HG03066 (cell line): ENCODE measurements at regions not wholly inside any gene's neighbourhood (a gene's known extent, or its start where the extent isn't known, plus 50 kb on each side); places are given as distances from the start of the nearest gene placed in this dataset.

Experiments
- ATAC-seq: cut with Tn5 transposase; IDR thresholded peaks from one replicate; pipeline ENCODE4 v1.9.1; 2021; ENCODE audit warnings: low read depth; ENCODE audit not compliant: unreplicated experiment

DNA sequence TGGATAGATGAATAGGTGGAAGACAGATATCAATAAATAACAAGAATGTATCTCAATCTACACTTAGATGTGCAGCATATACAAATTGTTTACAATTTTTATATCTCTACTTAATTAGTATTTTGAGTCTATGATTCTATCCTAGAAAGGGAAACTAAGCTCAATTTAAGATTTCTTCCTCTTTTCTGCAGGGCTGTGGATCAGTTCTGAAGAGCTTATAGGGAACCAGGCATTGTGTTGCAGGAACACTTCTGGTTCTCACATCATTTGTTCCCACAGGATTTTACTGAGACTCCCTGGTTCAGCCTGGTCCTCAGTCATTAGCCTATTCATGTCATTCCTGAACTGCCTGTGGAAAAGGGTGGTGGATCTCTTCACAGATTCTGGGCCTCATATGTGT lies 105.8 kb downstream of the TNFSF18 start:
- ATAC-seq = no peak

DNA sequence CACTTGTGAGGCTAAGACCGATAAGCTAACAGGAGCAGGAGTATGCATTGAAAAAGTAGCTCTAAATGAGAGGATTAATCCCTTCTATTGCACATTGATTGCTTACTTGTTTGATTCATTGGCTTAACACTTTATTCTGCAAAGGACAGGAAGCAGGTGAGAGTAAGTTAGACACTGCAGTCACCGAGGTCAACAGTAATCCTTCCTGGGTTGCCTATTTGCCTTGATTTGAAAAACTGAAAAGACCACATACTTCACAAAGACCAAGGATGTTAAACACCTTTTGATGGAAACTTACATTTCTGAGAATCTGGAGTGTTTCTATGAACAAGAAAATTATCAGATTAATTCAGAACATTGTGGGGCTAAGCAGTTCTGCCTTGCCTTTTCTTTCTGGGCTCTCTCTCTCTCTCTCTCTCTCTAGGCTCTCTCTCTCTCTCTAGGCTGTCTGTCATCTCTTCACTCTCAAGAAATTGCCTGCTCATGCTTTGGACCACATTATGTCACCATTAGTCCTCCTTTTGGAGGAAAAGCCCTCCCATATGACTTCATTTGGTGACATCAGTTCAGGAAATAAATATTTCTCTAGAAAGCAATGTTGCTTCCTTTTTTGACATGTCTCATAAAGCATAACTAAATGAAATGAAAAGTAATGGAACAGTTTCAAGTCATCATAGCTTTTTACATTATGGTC lies 103.8 kb downstream of the TNFSF18 start:
- no peak for ATAC-seq

DNA sequence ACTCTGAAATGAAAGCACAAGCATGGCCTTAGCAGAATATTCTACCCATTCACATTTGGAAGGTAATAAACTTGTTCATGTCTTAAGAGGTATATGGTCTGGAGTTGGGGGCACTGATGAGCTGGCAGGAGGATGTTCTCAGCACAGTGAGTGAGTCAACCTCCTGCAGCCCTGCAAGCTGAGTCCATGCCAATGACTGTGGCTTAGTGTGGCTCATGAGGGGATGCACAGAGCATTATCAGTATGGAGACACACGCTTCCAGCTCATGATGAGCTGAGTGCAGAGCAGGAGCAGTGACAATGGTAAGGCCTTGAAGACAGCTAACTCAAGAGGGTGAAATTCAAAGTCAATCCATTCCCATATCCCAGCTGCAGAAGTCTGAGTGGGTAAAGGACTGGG lies 102.3 kb downstream of the TNFSF18 start:
- no peak for ATAC-seq

DNA sequence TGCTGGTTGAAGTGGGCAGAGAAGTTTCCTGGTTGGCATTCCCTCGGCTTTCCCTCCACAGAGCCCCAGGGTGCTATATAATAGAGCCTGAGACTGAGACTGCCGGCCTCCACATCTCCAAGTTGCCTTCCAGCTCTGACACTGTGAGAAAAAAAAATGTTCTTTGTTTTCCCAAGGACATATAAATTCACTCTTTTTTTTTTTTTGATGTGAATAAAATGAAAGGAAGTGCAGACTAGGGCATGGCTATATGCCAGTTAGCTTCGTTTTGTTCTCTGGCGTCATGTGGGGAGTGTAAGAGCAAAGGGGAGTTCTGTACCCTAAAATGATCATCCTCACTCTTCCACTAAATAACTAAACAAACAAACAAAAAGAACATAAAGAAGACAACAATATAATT lies 101.6 kb downstream of the TNFSF18 start:
- ATAC-seq = no peak

DNA sequence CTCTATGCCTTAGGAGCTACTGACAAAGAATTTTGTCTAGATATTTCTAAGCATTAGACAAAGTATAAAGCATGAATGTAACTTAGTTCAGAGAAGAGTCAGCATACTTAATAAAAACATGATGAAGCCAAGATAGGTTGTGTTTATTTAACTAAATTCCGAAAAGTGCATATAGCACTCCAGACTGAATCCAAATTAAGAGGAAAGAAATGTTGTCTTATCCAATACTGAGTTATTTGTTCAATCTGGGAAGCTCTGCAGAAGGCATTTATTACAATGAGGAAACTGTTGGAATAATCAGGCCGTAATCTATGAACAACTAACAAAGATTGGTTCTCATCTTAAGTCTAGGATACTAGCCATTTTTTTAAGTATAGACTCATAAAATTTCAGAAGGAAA lies 100.2 kb downstream of the TNFSF18 start:
- no peak for ATAC-seq

DNA sequence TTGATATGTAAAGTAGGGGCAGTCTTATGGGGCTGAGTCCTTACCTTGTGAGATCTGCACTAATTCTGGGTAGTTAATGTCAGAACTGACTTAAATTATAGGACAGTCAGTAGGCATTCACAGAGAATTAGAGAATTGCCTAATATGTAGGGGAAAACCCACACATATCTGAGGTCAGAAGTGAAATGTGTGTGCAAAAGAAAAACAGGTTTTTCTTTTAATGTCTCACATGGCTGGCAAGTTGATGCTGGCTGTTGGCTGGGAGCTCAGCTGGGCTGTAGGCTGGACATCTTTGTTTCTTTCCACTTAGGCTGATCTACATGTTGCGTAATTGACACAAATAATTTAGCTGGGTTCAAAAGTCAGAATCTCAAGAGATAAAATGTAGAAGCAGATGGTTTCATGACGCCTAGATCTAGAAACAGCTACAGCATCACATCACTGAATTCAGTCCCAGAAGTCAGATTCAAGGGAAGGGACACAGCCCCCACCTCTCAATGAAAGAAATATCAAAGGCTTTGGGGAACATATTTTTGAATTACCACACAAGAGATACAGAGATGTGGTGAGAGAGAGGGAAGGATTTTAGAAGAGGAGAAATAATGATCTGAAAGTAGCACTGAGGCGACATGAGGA lies 98.9 kb downstream of the TNFSF18 start:
- no peak for ATAC-seq

DNA sequence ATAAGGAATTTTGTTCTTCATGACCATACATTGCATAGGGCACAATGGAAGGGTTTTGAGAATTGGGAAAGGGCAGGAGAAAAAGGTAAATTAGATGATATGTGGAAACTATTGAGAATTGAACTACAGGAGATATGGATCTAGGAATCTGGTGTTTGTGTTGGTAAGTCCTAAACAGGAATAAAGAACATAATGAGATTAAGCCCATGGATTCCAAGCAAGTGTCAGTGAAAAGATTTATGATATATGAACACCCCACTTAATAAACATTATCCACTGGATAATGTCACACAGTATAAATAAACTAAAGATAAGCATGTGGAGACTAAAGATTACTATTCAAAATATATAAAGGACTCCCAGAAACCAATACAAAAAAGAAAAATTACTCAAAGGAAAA lies 98.2 kb downstream of the TNFSF18 start:
- no peak for ATAC-seq

DNA sequence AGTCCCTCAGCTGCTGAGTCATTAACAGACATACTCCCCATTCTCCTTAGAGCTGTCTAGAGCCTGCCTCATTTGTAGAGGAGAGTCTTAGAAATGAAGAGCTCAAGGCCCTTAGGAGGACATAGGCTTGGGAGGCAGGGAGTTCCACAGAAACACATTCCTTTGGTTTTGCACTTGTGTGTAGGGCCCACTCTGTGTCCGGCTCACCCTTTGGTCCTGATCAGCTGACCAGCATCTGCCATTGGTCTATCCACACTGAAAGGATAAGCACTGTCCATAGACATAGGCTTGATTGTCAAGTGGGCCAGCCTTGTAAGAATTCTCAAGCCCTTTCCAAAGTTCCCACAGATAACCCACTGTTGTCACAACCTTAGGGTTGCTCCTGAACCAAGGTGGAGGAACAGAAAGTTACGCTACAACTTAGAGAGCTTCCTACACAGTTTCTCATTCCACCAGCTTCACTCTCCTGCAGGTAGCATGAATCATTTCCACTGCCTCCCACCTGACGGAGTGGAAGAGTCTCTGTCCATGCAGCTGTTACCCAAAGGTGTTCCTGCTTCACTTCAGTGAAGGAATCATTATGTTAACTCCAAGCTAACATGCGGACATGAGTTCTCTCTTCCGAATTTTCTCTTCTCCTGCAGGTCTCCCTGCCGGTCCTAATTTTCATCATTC lies 96.1 kb downstream of the TNFSF18 start:
- no peak for ATAC-seq

DNA sequence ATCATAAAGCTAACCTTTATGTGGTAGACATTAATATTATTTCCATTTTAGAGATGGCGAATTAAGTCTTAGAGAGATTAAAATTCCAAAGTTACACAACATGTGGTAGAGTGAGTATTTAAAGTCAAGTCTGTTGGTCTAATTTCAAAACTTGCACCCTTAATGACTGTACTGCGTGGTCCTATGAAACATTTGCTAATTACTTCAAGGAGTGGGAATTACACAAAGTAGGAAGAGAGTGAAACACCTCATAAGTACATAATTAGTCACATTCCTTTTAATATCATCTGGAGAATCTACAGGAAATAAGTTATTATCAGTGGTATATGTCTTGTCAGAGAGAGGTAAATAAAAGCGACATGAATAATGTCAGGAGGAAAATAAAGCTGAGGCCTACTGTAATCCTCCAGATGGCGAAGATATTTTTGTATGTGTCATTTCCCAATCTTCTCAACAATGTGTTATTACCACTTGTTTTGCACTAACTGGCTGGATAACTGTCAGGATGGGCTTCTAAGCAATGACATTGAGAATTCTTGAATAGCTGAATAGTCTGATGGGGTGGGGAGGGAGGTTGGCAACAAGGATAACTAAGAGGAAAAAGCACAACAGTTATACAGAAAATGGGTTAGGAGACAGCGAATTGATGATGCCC lies 95.5 kb downstream of the TNFSF18 start:
- no peak for ATAC-seq

DNA sequence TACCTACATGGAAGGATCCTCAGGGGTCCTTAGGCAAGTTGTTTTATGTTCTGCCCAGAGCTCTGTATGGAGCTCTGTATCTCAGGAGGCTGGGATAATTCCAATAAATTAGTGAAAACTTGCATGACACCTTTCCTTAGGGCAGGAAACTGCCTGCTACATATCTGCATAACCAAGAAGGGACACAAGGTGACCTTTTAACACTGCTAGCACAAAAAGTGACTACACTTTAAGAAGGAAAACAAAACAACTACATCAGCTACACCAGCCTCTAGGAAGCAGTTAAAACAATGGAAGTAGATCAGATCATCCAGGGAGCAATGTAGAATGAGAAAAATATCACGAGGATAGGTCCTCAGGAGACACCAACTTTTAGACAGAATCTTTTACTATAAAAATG lies 93.9 kb downstream of the TNFSF18 start:
- ATAC-seq = no peak

DNA sequence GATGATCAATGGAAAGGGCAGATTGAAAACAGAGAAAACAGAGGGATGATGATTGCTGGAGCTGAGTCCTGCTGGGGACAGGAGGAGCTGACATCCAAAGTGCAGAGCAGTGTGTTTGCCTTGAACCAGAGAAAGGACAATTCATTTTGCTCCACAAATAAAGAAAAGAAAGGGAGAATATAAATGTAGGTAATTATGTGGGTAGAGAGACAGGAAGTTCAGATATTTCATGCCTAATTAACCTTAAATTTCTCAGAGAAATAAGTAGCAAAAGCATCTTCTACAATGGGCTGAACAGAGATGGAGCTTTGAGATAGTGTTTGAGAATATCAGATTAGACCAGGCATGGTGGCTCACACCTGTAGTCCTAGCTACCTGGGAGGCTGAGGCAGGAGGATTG lies 93.2 kb downstream of the TNFSF18 start:
- no peak for ATAC-seq

DNA sequence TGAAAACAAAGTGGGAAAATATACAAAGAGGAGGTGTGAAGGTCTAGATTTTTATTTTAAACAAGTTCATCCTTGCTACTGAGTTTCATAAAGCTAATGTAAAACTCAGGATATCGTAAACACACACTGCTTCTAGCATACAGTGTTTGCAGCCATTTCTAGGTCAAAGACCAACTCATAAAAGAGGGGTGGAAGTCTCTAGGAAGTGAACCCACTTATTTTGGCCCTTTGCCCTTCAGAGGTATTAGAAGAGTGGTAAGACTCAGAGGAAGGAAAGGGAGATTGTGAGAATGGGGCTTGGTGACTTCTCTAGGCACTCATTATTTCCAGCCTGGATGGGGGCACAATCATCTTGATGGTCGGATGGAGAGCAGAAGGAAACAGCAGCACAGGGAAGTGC lies 91.2 kb downstream of the TNFSF18 start:
- ATAC-seq = no peak

DNA sequence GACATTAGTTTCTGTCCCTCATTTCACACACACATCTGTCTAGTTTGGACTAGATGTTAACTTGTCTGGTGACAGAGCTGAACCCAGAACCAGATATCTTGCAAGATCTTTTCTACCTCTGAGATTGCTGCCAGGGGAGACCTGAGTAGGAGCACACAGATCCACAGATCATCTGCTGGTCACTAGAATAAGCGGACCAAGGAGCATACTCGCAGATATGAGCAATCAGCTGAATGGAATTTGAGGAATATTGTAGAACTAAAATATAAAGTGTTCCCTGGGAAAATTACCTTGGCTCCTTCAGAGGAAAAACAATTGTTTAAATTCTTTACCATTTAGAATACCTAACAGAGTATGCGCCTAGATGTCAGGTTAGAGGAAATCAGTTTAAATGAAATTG lies 90.7 kb downstream of the TNFSF18 start:
- ATAC-seq = no peak

DNA sequence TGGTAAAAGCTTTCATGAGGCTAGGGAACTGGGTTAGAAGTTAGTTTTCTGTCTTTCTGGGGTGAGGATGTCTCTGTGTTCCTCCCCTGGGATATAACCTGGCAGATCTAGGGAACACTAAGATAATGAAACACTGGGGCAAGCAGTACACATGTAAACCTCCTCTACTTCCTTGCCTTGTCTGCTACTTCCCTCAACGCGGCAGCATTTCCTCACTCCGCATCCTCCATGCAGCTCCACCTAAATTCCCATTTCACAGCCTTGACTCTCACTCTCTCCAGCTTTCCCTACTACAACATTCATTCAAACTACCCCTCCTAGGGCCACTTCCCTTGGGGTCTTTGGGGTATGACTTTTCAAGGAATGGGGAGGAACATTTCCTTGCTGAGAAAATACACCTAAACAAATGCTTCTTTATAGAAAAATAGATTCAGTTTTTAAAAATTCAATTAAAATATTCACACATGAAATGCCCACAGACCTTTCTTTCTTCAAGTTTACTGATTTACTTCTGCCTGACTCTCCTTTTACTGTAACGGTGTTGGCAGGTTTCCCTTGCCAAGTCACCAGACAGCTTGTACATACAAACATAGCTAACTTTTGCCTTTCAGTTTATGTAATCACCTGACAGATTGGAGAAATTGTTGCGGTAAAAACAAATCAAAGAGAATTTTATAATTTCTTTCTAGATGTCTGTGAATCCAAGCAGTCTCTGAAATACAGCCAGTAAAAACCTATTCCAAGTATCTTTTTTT lies 90.1 kb downstream of the TNFSF18 start:
- no peak for ATAC-seq

DNA sequence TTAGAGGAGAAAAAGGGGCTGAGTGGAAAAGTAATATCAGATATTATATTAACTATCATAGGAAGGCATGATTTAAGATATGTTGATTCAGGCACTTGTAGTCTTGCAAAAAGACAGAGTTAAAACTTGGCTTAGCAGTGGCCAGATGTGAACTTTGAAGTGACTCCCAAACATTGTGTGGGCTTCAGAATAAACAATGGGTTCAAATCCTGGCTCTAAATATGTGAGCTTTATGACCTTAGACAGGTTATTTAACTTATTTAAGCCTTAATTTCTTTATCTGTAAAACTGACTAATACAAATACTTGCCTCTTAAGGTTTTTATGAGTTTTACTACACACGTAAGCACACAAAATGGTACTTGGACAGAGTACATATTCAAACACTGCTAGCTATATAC lies 85.9 kb downstream of the TNFSF18 start:
- ATAC-seq = no peak

DNA sequence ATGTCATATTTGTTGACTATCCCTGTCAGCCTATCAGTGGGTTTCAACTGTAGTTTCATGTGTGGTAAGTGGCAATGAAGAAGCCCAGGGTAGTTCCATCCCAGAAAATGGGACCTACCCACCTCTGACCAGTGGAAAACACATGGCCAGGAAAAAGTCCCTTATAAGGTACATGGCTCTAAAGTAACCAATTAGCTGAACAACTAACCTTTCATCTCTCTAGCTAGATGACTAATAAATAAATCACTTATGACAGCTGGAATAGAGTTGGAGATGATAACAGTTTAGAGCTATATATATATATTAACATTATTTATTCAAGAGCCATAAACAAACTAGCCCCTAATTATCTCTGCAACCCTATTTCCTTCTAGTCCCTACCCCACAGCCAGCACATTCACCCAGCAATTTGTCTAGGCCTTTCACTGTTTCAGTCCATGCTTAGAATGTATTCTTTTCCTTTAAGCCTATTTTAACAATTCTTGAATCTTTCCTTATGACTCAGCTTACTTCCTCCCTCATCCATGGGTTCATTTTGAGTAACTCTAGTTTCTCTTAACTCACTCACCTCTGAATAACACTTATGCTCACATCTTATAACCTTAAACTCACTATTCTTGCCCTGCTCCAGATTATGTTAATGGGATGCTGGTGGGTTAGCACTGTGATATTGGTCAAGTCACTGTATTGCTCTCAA lies 83.7 kb downstream of the TNFSF18 start:
- no peak for ATAC-seq

DNA sequence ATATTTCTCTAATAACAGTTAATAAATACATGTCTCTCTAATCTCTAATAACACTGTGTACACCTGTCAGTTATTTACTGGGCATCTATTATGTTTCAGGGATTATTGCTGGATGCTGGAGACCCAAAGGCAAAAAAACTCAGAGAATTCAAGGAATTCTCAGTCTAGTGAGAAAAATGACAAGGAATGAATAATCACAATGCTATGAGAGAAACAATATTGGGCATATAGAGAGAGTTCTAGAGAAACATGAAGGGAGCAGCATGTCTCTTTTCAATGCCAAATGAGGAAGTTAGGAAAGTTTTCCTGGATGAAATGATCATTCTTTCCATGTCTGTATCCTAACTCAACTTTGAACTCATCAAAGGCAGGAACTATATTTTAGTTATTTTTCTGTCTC lies 82.8 kb downstream of the TNFSF18 start:
- ATAC-seq = no peak

DNA sequence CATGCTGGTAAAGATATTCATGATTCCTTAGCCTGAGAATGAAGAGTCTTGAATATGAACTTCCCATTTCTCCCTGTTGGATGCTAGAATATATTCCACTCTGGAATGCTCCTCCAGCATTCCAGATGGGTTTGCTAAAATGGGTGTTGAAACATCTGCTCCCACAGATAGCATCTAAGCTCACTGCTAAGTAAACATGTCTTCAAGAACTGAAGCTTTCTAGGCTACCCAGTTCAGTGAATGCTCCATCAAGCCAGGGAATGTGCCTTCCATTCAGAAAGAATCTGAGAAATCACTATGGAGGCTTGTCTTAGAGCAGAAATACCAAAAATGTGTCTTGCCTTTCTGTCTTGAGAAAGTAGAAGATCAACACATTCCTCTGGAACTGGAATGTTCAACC lies 81.1 kb downstream of the TNFSF18 start:
- no peak for ATAC-seq

DNA sequence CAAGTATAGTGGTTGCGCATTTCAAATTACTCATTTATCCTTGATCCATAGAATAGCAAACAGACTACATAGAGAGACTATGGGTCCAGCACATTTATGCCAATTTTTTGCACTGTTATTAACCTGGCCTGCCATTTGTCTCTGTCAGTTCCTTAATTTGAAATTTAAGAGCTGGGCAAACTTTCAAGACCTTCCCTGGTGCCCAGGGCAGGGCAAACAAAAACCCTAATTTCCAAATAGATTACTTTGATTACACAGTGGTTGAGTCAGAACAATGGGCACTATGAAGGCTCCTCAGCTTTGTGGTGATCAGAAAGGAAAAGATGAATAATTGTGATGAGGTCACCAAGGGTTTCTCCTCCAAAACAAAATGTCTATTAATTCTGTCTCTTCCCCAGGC lies 80.6 kb downstream of the TNFSF18 start:
- ATAC-seq = no peak

DNA sequence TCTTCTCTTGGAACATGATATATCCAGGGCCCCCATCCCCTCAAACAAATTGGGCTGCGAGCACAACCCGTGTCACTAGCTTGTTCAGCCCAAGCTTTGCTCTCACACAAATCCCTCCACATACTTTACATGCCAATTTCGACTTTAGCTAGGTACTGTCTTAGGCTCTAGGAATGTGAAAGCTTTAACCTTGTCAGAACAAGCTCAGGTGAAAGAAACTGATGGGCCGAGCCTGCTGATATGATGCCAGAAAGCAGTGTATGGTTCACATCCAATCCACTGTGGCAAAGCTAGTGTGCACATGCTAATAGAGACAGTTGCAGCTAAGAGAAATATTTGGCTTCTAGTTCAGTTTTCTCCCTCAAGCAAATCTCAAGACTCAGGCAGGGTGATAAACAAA lies 79.5 kb downstream of the TNFSF18 start:
- no peak for ATAC-seq
